Lung (tissue), 11 donors: ENCODE measurements at regions not wholly inside any gene's neighbourhood (a gene's known extent, or its start where the extent isn't known, plus 50 kb on each side); places are given as distances from the start of the nearest gene placed in this dataset.

Source experiments
- ATAC-seq: fragments of 200-7000 bp; cut with Tn5 transposase; one replicate; pipeline ENCODE4 v1.9.1; 2020; ENCODE audit warnings: moderate number of reproducible peaks; ENCODE audit not compliant: insufficient read depth, low FRiP score
- DNase-seq, 3 donors: peaks; one replicate each; pipeline ENCODE4 v3.0.0-alpha.2; 2013 to 2017
- H3K27ac ChIP-seq, 2 donors: one replicate each; pipeline ENCODE4 v1.5.1; 2013; ENCODE audit warnings: mild to moderate bottlenecking in 2 of 2, moderate library complexity in 2 of 2, control low read depth in 1 of 2, inconsistent platforms in 1 of 2, low read depth in 1 of 2, low read length in 1 of 2
- H3K27me3 ChIP-seq, 3 donors: one replicate each; pipeline ENCODE4 v1.5.1; 2013; ENCODE audit warnings: low read length in 2 of 3; ENCODE audit not compliant: control insufficient read depth in 3 of 3, insufficient read depth in 3 of 3
- H3K36me3 ChIP-seq, 4 donors: one replicate each; pipeline ENCODE4 v1.5.1; 2013; ENCODE audit warnings: low read length in 4 of 4, mild to moderate bottlenecking in 1 of 4, moderate library complexity in 1 of 4; ENCODE audit not compliant: control insufficient read depth in 4 of 4, insufficient read depth in 4 of 4
- H3K4me1 ChIP-seq, 5 donors: one replicate each; pipeline ENCODE4 v1.5.1; 2013; ENCODE audit warnings: low read length in 5 of 5, mild to moderate bottlenecking in 2 of 5, moderate library complexity in 1 of 5; ENCODE audit not compliant: control insufficient read depth in 5 of 5, insufficient read depth in 5 of 5
- H3K4me3 ChIP-seq: one replicate; pipeline ENCODE4 v1.5.1; 2013; ENCODE audit warnings: mild to moderate bottlenecking, control low read depth, moderate library complexity
- H3K9ac ChIP-seq, 2 donors: one replicate each; pipeline ENCODE4 v1.5.1; 2013; ENCODE audit warnings: low read length in 2 of 2, control low read depth in 1 of 2; ENCODE audit not compliant: insufficient read depth in 1 of 2
- H3K9me3 ChIP-seq, 4 donors: one replicate each; pipeline ENCODE4 v1.5.1; 2013; ENCODE audit warnings: low read length in 3 of 4, mild to moderate bottlenecking in 1 of 4, moderate library complexity in 1 of 4; ENCODE audit not compliant: control insufficient read depth in 4 of 4, insufficient read depth in 3 of 4
- CTCF ChIP-seq: IDR thresholded peaks from 2 replicates; pipeline ENCODE4 v1.5.1; 2012; ENCODE audit warnings: mild to moderate bottlenecking; ENCODE audit errors: control extremely low read depth, extremely low read depth
- WGBS, 2 donors: extraction: QIAGEN DNeasy Blood & Tissue Kit; methylation state at CpG; one replicate each; pipeline ENCODE4 v1.1.7; 2013; 5-methylcytosine and 5-hydroxymethylcytosine counted together
- donor health status: control.
- donor health status: control.
- donor health status: Bipolar disorder and iron deficiency.
- donor health status: healthy.
- donor health status: DM: yes; HTN: yes; CAD: no.

GRCh38 chr2:103230796-103231195 is 469.0 kb downstream of the TMEM182 start:
- DNase-seq (no peak), ATAC-seq (no peak)
- H3K27ac ChIP-seq, result no peak overlapping the region
- H3K4me3 ChIP-seq, result no peak overlapping the region
- H3K9me3 ChIP-seq, result no peaks in the 10 kb centered on the region
- no peaks in the 10 kb centered on the region for H3K4me1 ChIP-seq
- no peaks in the 10 kb centered on the region for H3K36me3 ChIP-seq
- no peak for TF ChIP-seq CTCF
- no peak overlapping the region for H3K9ac ChIP-seq
- H3K27me3 ChIP-seq, result no peaks in the 10 kb centered on the region
- WGBS, 2 donors, result 29 to 46% methylated on average over 1 of the region's 1 CpG

- WGBS, 2 donors, result 90 to 93% methylated on average over 4 of the region's 4 CpGs
- Histone ChIP-seq H3K36me3 (no peaks in the 10 kb centered on the region), H3K27me3 (no peaks in the 10 kb centered on the region), H3K9me3 (peaks cover 0 to 3% (median 0%) of the 10 kb centered on the region in 4 donors), H3K4me1 (no peaks in the 10 kb centered on the region), H3K9ac (no peak overlapping the region), H3K4me3 (no peak overlapping the region), H3K27ac (no peak overlapping the region)
- no peak for DNase-seq
- ATAC-seq, result no peak
- no peak for TF ChIP-seq CTCF
Measured at GRCh38 chr2:103232865-103233264, 471.0 kb downstream of the TMEM182 start.

- WGBS, 2 donors, result 72 to 88% methylated on average over 1 of the region's 1 CpG
- no peak overlapping the region for H3K27ac ChIP-seq
- no peak for TF ChIP-seq CTCF
- ATAC-seq (no peak), DNase-seq (no peak)
- H3K9me3 ChIP-seq, result peaks cover 0 to 3% (median 0%) of the 10 kb centered on the region in 4 donors
- H3K36me3 ChIP-seq, result no peaks in the 10 kb centered on the region
- H3K27me3 ChIP-seq, result no peaks in the 10 kb centered on the region
- no peak overlapping the region for H3K4me3 ChIP-seq
- H3K9ac ChIP-seq, result no peak overlapping the region
- H3K4me1 ChIP-seq, result no peaks in the 10 kb centered on the region
Measured at GRCh38 chr2:103233691-103234090, 471.9 kb downstream of the TMEM182 start.

DNA sequence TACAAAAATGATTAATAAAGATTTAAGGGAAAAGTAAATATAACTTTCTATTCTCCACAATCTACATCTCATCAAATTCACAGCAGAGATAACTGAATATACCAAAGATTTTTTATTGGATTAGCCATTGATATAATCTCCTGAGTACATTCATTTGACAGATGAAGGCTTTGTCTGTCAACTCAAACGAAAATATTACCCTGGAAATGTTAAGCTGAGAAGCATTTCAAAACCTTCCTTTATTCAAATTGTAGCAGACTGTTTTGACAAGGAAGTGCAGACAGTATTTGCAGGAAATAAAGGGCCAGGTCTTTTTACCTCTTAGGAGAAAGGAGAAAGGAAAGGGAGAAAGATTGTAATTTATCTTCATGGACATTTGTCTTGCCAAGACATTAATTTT is 473.5 kb downstream of the TMEM182 start:
- Histone ChIP-seq H3K9ac (no peak overlapping the region), H3K4me3 (no peak overlapping the region), H3K4me1 (no peaks in the 10 kb centered on the region), H3K9me3 (peaks cover 0 to 3% (median 0%) of the 10 kb centered on the region in 4 donors), H3K36me3 (no peaks in the 10 kb centered on the region), H3K27me3 (no peaks in the 10 kb centered on the region), H3K27ac (no peak overlapping the region)
- 22 to 27% methylated on average over 1 of the region's 1 CpG for WGBS, 2 donors
- TF ChIP-seq CTCF, result no peak
- no peak for DNase-seq
- no peak for ATAC-seq
